GM18499 (cell line): ENCODE measurements at regions not wholly inside any gene's neighbourhood (a gene's known extent, or its start where the extent isn't known, plus 50 kb on each side); places are given as distances from the start of the nearest gene placed in this dataset.
"Not testable (repeated sequence)": the region's sequence is repeated elsewhere in the genome, so short reads cannot be mapped to it uniquely, and the experiment has no call there.

Experiments
- ATAC-seq: cut with Tn5 transposase; IDR thresholded peaks from one replicate; pipeline ENCODE4 v1.9.1; 2021; ENCODE audit warnings: moderate number of reproducible peaks; ENCODE audit not compliant: insufficient read depth, unreplicated experiment

DNA sequence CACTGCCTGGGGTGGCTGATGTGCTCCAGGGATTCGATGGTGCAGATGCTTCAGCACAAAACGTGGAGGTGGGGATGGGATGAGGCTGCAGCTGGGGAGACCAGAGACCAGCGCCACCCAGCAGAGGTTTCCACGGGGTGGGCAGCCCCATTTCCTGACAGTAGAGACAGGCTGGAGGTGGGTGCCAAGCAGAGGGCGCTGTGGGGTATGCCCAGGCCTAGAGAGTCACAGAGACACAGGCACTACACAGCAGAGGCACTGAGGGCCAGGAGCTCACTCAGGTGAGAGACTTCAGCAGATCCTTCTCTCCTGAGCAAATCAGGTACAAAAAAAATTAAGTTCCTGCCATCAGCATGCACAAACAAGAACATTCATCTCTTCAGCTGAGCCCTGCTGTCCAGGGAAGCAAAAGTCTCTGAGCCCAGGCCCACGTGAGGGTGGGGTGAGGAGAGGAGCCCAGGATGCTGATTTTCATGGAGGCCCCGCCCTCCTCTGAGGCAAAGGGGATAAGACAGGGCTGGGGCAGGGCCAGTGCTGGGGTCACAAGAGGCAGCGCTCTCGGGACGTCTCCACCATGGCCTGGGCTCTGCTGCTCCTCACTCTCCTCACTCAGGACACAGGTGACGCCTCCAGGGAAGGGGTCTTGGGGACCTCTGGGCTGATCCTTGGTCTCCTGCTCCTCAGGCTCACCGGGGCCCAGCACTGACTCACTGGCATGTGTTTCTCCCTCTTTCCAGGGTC, 53.1 kb downstream of the GGTLC2 start:
- ATAC-seq, result no peak

DNA sequence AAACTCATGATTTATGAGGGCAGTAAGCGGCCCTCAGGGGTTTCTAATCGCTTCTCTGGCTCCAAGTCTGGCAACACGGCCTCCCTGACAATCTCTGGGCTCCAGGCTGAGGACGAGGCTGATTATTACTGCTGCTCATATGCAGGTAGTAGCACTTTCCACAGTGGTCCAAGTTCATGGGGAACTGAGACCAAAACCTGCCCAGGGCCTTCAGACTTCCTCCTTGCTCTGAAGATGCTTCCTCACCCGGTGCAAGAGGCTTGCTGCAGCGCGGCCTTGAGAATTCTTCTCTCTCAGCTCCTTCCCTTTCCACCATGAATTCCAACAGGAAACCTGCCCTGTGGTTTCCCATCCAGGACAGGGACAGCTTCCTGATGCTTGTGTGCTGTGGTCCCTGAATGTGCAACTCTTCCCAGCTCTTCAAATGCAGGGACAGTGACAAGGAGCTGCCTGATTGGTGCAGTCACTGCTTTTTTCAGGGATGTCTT, 53.9 kb downstream of the GGTLC2 start:
- ATAC-seq, result no peak

DNA sequence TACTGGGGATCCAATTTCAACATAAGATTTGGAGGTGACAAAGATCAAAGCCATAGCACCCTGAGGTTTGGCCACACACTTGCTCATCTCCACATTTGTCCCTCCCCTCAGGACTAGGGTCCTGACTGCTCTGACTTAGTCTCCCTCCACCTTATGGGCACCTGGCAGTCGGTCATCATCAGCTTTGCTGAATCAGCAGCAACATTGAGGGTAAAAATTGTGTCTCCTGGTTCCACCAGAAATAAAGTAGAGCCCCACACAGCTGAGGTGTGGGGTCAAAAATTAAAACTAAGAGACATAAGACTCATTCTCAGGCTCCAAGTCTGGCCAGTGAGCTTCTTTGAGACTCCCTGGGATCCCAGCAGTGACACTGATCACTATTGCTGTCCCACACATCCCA, 56.2 kb downstream of the GGTLC2 start:
- no peak for ATAC-seq

DNA sequence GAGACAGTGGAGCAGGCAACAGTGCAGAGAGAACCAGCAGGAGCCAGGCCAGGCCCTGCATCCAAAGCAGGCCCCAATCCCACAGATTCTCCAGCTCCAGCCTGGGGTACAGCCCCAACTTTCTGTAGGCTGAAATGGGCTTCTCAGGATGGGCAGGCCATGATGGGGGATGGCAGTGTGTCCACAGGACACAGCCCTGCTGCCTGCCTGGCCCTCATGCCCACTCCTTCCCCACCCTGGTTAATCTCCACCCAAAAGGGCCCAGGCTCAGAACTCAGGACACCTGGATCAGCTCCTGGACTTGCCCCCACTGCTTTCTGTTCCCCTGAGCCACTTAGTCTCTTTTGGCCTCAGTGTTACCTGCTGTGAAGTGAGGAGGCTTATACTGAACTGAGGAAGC, 57.1 kb downstream of the GGTLC2 start:
- not testable (repeated sequence) for ATAC-seq

DNA sequence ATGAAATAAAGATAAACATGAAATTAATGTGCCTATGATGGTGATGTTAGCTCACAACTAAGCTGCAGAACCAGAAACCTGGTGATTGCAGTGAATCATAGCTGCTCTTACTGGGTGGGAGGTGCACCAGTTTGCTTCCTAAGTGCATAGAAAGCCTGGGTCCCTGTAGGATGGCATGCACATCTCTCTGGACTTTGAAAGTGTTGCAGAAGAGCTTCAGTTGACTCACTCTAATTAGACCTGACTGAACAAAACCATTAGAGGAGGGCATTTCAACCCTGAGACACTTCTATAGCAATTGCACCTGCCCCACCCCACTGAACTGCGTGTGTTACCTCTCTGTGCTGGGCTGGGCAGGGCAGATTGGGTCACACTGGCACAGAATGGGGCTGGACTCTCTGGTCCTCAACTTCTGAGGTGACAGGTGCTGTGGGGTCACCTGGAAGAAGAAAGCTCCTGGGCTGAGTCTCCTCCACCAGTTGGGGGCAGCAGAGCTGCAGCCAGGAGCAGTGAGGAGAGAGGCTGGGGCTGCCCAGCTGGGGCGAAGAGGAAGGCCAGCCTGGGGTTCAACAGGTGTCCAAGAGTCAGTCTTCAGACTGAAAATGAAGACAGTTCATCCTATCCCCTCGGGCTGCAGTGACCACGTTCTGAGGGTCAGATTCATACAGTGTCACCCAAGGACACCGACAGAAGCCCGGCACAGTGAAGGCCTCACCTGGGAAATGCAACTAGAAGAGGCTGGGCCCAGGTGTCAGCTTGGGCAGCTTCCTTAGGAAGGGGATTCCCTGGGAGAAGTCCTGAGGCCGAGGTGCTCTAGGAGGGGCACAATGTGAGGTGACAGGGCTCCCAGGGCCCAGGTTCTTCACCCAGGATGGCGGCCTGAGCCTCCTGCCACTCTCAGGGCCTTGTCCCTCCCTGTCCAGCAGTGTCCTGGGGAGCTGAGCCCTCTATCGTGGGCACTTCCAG, 58.1 kb downstream of the GGTLC2 start:
- no peak for ATAC-seq

DNA sequence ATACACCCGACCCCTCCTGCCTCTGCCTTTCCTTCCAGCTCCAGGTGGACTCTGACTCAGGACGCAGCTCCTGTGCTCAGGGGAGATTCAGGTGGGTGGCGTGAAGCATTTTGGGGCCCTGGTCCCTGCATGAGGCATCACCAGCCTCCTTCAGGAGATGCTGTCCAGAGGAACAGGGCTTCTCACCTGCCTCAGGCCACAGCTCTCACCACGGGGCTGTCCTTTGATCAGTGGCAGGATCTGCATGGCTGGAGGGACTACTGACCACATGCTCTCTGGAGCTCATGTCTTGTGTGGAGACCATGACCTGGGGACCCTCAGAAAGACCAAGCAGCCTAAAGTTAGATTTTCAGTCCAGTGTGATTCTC, 58.8 kb downstream of the GGTLC2 start:
- ATAC-seq, result no peak

- no peak for ATAC-seq
Measured at GRCh38 chr22:22703715-22704114, 59.3 kb downstream of the GGTLC2 start.

GRCh38 chr22:22704156-22704946, 59.9 kb downstream of the GGTLC2 start:
- ATAC-seq, result no peak

DNA sequence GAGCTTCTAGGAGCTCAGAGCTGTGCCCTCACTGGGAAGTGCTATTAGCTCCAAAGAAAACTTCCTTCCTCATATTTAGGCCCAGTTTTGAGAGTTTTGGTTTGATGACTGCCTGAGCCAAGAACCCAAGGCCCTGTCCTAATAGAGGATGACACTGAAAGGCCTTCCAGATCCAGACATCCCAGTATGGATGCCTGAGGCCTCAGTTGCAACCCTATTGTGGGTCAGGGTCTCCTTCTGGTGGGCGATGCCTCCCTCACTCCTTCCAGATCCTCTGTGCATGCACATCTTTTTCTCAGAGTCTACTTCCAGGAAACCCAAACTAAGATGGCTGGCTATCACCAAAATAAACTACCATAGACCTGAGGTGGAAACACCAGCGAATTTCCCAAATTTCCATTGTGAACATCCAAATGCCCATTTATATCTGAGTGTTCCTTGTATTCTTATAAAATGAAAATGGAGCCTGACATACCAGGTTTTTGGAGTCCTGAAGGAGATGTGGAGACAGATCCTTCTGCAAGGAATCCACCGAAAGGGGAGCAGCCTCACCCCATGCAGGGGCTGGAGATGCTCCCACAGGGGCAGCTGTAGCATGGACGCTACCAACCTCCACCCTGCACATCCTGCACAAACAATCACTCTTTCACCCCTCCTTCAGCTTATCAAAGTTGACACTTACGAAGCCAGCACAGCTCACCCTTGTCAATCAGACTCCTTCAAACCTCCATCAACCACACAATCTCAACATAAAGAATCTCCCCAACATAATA, 61.1 kb downstream of the GGTLC2 start:
- ATAC-seq, result no peak

- no peak for ATAC-seq
Measured at GRCh38 chr22:22706253-22706915, 62.0 kb downstream of the GGTLC2 start.

GRCh38 chr22:22709719-22710445, 65.5 kb downstream of the GGTLC2 start:
- no peak for ATAC-seq

DNA sequence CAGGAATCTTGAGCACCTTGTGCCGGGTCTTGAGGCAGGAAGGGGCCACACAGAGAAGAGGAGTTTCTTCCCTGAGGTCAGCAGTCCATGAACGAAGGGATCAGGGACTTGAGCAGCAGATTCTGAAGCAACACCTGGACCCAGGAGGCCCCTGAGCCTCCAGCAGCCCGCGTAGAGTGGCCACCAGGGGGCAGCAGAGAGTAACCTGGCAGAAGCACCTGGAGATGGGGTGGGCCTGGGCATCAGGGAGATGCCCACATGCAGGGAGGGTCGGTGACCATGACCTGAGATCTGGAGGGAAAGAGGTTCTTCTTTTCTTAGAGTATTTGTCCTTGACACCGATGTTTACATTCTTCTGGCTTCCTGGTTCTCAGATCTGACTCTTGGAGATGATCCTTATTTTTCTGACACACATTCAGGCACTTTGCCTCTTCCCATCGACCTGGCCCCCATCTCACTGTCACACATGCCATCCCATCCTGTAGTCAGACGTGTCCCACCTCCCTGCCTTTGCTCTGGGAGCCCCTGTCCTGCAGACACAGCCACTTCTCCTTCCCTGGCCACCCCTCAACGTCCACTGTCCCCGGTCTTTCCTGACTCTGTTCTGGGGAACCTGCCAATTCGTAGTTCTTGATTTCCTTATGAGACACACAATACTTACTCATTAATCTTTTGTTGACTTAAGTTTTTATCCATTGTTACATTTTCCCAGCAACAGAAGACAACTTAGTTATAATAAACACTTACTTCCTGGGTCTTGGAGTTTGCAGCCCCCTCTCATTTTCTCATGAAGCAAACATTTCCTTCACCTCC, 66.5 kb downstream of the GGTLC2 start:
- no peak for ATAC-seq

DNA sequence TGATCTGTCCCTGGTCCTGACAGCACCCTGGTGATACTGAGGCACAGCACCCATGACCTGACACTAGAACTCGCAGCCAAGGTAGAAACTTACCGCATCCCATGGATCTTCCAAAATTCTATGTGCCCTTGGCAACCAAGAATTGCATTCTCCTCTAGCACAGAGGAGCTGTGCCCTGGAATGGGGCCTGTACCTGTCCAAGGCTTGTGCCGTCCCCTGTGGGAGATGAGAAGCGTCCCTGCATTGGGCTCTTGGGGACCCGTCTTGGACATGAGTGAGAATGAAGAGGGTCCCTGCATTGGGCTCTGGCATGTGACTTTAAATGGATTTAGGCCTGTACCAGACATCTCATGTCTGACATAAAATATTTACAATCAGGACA, 67.1 kb downstream of the GGTLC2 start:
- ATAC-seq, result no peak

DNA sequence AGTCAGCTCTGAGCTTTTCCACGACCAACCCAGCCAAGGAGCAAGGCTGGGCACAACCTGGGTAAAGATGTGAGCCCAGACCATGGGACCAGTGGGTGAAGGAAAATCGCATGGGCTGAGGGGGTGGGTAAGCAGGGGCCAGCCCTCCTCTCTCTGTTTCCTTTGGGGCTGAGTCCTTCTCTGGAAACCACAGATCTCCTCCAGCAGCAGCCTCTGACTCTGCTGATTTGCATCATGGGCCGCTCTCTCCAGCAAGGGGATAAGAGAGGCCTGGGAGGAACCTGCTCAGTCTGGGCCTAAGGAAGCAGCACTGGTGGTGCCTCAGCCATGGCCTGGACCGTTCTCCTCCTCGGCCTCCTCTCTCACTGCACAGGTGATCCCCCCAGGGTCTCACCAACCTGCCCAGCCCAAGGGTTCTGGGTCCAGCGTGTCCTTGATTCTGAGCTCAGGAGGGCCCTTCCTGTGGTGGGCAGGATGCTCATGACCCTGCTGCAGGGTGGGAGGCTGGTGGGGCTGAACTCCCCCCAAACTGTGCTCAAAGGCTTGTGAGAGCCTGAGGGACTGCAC, 67.8 kb downstream of the GGTLC2 start:
- ATAC-seq, result no peak

DNA sequence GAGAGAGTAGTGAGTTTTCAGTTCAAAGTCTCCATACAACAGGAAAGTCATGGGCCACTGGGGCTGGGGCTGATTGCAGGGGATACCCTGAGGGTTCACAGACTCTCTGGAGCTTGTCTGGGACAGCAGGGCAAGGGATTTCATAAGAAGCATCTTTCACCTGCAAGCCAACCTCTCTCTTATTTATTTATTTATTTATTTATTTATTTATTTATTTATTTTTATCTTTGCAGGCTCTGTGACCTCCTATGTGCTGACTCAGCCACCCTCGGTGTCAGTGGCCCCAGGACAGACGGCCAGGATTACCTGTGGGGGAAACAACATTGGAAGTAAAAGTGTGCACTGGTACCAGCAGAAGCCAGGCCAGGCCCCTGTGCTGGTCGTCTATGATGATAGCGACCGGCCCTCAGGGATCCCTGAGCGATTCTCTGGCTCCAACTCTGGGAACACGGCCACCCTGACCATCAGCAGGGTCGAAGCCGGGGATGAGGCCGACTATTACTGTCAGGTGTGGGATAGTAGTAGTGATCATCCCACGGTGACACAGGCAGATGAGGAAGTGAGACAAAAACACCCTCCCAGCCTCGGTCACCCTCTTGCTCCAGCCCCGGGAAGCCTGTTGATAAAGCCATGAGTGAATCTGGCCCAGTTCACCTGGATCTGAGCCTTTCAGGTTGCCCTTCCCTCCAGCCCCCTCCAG, 68.4 kb downstream of the GGTLC2 start:
- ATAC-seq, result no peak

- no peak for ATAC-seq
Measured at GRCh38 chr22:22713416-22713815, 69.0 kb downstream of the GGTLC2 start.
